Right hindlimb (tissue), 1 donor: ENCODE measurements at regions not wholly inside any gene's neighbourhood (a gene's known extent, or its start where the extent isn't known, plus 50 kb on each side); places are given as distances from the start of the nearest gene placed in this dataset.
"Not testable (repeated sequence)": the region's sequence is repeated elsewhere in the genome, so short reads cannot be mapped to it uniquely, and the experiment has no call there.

Experiments
- DNase-seq: peaks from one replicate; pipeline ENCODE4 v3.0.0-alpha.2; 2018

GRCh38 chr2:194907569-194907968 is 749.5 kb upstream of the SLC39A10 start:
- DNase-seq: no peak

GRCh38 chr2:194896871-194897270 is 760.2 kb upstream of the SLC39A10 start:
- DNase-seq: no peak

GRCh38 chr2:194883711-194884110 is 773.3 kb upstream of the SLC39A10 start:
- peak; percentile 55 for DNase-seq

GRCh38 chr2:194870974-194871535 is 786.0 kb upstream of the SLC39A10 start:
- DNase-seq: no peak

GRCh38 chr2:194867328-194867727 is 789.7 kb upstream of the SLC39A10 start:
- no peak for DNase-seq

GRCh38 chr2:194854941-194855340 is 802.1 kb upstream of the SLC39A10 start:
- DNase-seq: no peak

GRCh38 chr2:194842871-194843270 is 814.2 kb upstream of the SLC39A10 start:
- DNase-seq: peak; percentile 13

GRCh38 chr2:194834371-194834770 is 822.7 kb upstream of the SLC39A10 start:
- not testable (repeated sequence) for DNase-seq

- DNase-seq: no peak
These were observed 830.8 kb upstream of the SLC39A10 start for GRCh38 chr2:194826241-194826640.

GRCh38 chr2:194824450-194824849 is 832.6 kb upstream of the SLC39A10 start:
- no peak for DNase-seq

- no peak for DNase-seq
These were observed 834.4 kb upstream of the SLC39A10 start for GRCh38 chr2:194822657-194823056.

- DNase-seq: no peak
These were observed 834.9 kb upstream of the SLC39A10 start for GRCh38 chr2:194822097-194822496.

GRCh38 chr2:194819367-194819766 is 837.7 kb upstream of the SLC39A10 start:
- no peak for DNase-seq

- no peak for DNase-seq
These were observed 841.6 kb upstream of the SLC39A10 start for GRCh38 chr2:194815475-194815874.

GRCh38 chr2:194802589-194802988 is 854.4 kb upstream of the SLC39A10 start:
- no peak for DNase-seq

GRCh38 chr2:194787071-194787470 is 870.0 kb upstream of the SLC39A10 start:
- not testable (repeated sequence) for DNase-seq

GRCh38 chr2:194771394-194771793 is 885.6 kb upstream of the SLC39A10 start:
- DNase-seq: not testable (repeated sequence)

GRCh38 chr2:194769030-194769429 is 888.0 kb upstream of the SLC39A10 start:
- DNase-seq: no peak

GRCh38 chr2:194765723-194766122 is 891.3 kb upstream of the SLC39A10 start:
- no peak for DNase-seq

- DNase-seq: no peak
These were observed 906.1 kb upstream of the SLC39A10 start for GRCh38 chr2:194750926-194751325.

GRCh38 chr2:194745557-194746146 is 911.4 kb upstream of the SLC39A10 start:
- no peak for DNase-seq

GRCh38 chr2:194742706-194743105 is 914.3 kb upstream of the SLC39A10 start:
- DNase-seq: no peak

GRCh38 chr2:194739217-194739616 is 917.8 kb upstream of the SLC39A10 start:
- DNase-seq: no peak

GRCh38 chr2:194735837-194736542 is 921.0 kb upstream of the SLC39A10 start:
- DNase-seq: no peak
